ENCODE measurements at regions not wholly inside any gene's neighbourhood (a gene's known extent, or its start where the extent isn't known, plus 50 kb on each side); places are given as distances from the start of the nearest gene placed in this dataset.
"Not testable (repeated sequence)": the region's sequence is repeated elsewhere in the genome, so short reads cannot be mapped to it uniquely, and the experiment has no call there.

- not testable (repeated sequence) for TF ChIP-seq CTCF (IDR thresholded peaks at IDR 0.05 in 2 of 3, conservative IDR thresholded peaks at IDR 0.05 in 1 of 3; ENCODE audit: control insufficient read depth in 2 of 3, extremely low read depth in 1 of 3, insufficient read depth in 1 of 3, low read depth in 3 of 3, low read length in 3 of 3); RB1 (IDR thresholded peaks at IDR 0.05; ENCODE audit: borderline replicate concordance)
These were observed 160.0 kb downstream of the POTEB3 start for GRCh38 chr15:21280272-21280671.
